ENCODE measurements at regions not wholly inside any gene's neighbourhood (a gene's known extent, or its start where the extent isn't known, plus 50 kb on each side); places are given as distances from the start of the nearest gene placed in this dataset.

- Mint-ChIP-seq H3K4me1 (no peaks in the 10 kb centered on the region), H3K4me3 (no peak overlapping the region), H3K36me3 (ENCODE audit: low read depth) (peaks cover 2% of the 10 kb centered on the region), H3K27ac (no peak overlapping the region), H3K27me3 (no peaks in the 10 kb centered on the region)
- ATAC-seq (no peak), DNase-seq (no peak)
- peaks cover 4% of the 10 kb centered on the region for H3K9me3 ChIP-seq (ENCODE audit: control insufficient read depth, low read length, poor library complexity, severe bottlenecking)
These were observed 623.2 kb downstream of the CDH8 start for GRCh38 chr16:61413021-61413420.

GRCh38 chr16:61412562-61412961 is 623.7 kb downstream of the CDH8 start:
- H3K9me3 ChIP-seq (ENCODE audit: control insufficient read depth, low read length, poor library complexity, severe bottlenecking), result peaks cover 4% of the 10 kb centered on the region
- Mint-ChIP-seq H3K4me3 (no peak overlapping the region), H3K36me3 (ENCODE audit: low read depth) (peaks cover 2% of the 10 kb centered on the region), H3K27ac (no peak overlapping the region), H3K4me1 (no peaks in the 10 kb centered on the region), H3K27me3 (no peaks in the 10 kb centered on the region)
- ATAC-seq (no peak), DNase-seq (no peak)

GRCh38 chr16:61409604-61410003 is 626.6 kb downstream of the CDH8 start:
- no peak overlapping the region for H3K4me3 Mint-ChIP-seq
- no peaks in the 10 kb centered on the region for H3K4me1 Mint-ChIP-seq
- H3K9me3 ChIP-seq (ENCODE audit: control insufficient read depth, low read length, poor library complexity, severe bottlenecking), result peaks cover 4% of the 10 kb centered on the region
- no peak overlapping the region for H3K27ac Mint-ChIP-seq
- no peaks in the 10 kb centered on the region for H3K27me3 Mint-ChIP-seq
- no peak for DNase-seq
- no peak for ATAC-seq
- peaks cover 2% of the 10 kb centered on the region for H3K36me3 Mint-ChIP-seq (ENCODE audit: low read depth)

GRCh38 chr16:61403386-61403785 is 632.9 kb downstream of the CDH8 start:
- Mint-ChIP-seq H3K27ac (no peak overlapping the region), H3K4me1 (no peaks in the 10 kb centered on the region), H3K36me3 (ENCODE audit: low read depth) (no peaks in the 10 kb centered on the region), H3K4me3 (no peak overlapping the region), H3K27me3 (no peaks in the 10 kb centered on the region)
- ATAC-seq, result no peak
- H3K9me3 ChIP-seq (ENCODE audit: control insufficient read depth, low read length, poor library complexity, severe bottlenecking), result peaks cover 7% of the 10 kb centered on the region
- no peak for DNase-seq

GRCh38 chr16:61391896-61392295 is 644.3 kb downstream of the CDH8 start:
- ATAC-seq (no peak), DNase-seq (no peak)
- no peak overlapping the region for H3K27ac Mint-ChIP-seq
- H3K27me3 Mint-ChIP-seq, result no peaks in the 10 kb centered on the region
- H3K36me3 Mint-ChIP-seq (ENCODE audit: low read depth), result no peaks in the 10 kb centered on the region
- no peak overlapping the region for H3K4me3 Mint-ChIP-seq
- peaks cover 5% of the 10 kb centered on the region for H3K9me3 ChIP-seq (ENCODE audit: control insufficient read depth, low read length, poor library complexity, severe bottlenecking)
- no peaks in the 10 kb centered on the region for H3K4me1 Mint-ChIP-seq

- Mint-ChIP-seq H3K27me3 (no peaks in the 10 kb centered on the region), H3K27ac (no peak overlapping the region), H3K4me1 (no peaks in the 10 kb centered on the region), H3K36me3 (ENCODE audit: low read depth) (no peaks in the 10 kb centered on the region), H3K4me3 (no peak overlapping the region)
- DNase-seq, result no peak
- H3K9me3 ChIP-seq (ENCODE audit: control insufficient read depth, low read length, poor library complexity, severe bottlenecking), result peaks cover 5% of the 10 kb centered on the region
- ATAC-seq, result no peak
These were observed 645.1 kb downstream of the CDH8 start for GRCh38 chr16:61390965-61391637.

- ATAC-seq, result no peak
- Mint-ChIP-seq H3K4me3 (no peak overlapping the region), H3K36me3 (ENCODE audit: low read depth) (no peaks in the 10 kb centered on the region), H3K27ac (no peak overlapping the region), H3K27me3 (no peaks in the 10 kb centered on the region), H3K4me1 (no peaks in the 10 kb centered on the region)
- no peak for DNase-seq
- no peaks in the 10 kb centered on the region for H3K9me3 ChIP-seq (ENCODE audit: control insufficient read depth, low read length, poor library complexity, severe bottlenecking)
These were observed 650.7 kb downstream of the CDH8 start for GRCh38 chr16:61385392-61386071.

GRCh38 chr16:61382435-61382834 is 653.8 kb downstream of the CDH8 start:
- H3K4me3 Mint-ChIP-seq, result no peak overlapping the region
- no peaks in the 10 kb centered on the region for H3K27me3 Mint-ChIP-seq
- no peaks in the 10 kb centered on the region for H3K9me3 ChIP-seq (ENCODE audit: control insufficient read depth, low read length, poor library complexity, severe bottlenecking)
- no peaks in the 10 kb centered on the region for H3K36me3 Mint-ChIP-seq (ENCODE audit: low read depth)
- no peak overlapping the region for H3K27ac Mint-ChIP-seq
- DNase-seq, result no peak
- H3K4me1 Mint-ChIP-seq, result no peaks in the 10 kb centered on the region
- no peak for ATAC-seq

- no peaks in the 10 kb centered on the region for H3K9me3 ChIP-seq (ENCODE audit: control insufficient read depth, low read length, poor library complexity, severe bottlenecking)
- DNase-seq (no peak), ATAC-seq (no peak)
- H3K27ac Mint-ChIP-seq, result no peak overlapping the region
- no peaks in the 10 kb centered on the region for H3K27me3 Mint-ChIP-seq
- no peak overlapping the region for H3K4me3 Mint-ChIP-seq
- no peaks in the 10 kb centered on the region for H3K36me3 Mint-ChIP-seq (ENCODE audit: low read depth)
- H3K4me1 Mint-ChIP-seq, result no peaks in the 10 kb centered on the region
These were observed 656.9 kb downstream of the CDH8 start for GRCh38 chr16:61379311-61379710.

GRCh38 chr16:61374071-61374470 is 662.2 kb downstream of the CDH8 start:
- H3K9me3 ChIP-seq (ENCODE audit: control insufficient read depth, low read length, poor library complexity, severe bottlenecking), result no peaks in the 10 kb centered on the region
- no peaks in the 10 kb centered on the region for H3K27me3 Mint-ChIP-seq
- DNase-seq (no peak), ATAC-seq (no peak)
- no peaks in the 10 kb centered on the region for H3K4me1 Mint-ChIP-seq
- no peaks in the 10 kb centered on the region for H3K36me3 Mint-ChIP-seq (ENCODE audit: low read depth)
- H3K4me3 Mint-ChIP-seq, result no peak overlapping the region
- no peak overlapping the region for H3K27ac Mint-ChIP-seq

- no peaks in the 10 kb centered on the region for H3K27me3 Mint-ChIP-seq
- DNase-seq, result no peak
- no peaks in the 10 kb centered on the region for H3K9me3 ChIP-seq (ENCODE audit: control insufficient read depth, low read length, poor library complexity, severe bottlenecking)
- H3K4me3 Mint-ChIP-seq, result no peak overlapping the region
- no peaks in the 10 kb centered on the region for H3K36me3 Mint-ChIP-seq (ENCODE audit: low read depth)
- ATAC-seq, result no peak
- peaks cover 3% of the 10 kb centered on the region for H3K4me1 Mint-ChIP-seq
- no peak overlapping the region for H3K27ac Mint-ChIP-seq
These were observed 664.4 kb downstream of the CDH8 start for GRCh38 chr16:61371881-61372280.

GRCh38 chr16:61371388-61371787 is 664.9 kb downstream of the CDH8 start:
- H3K27ac Mint-ChIP-seq, result no peak overlapping the region

GRCh38 chr16:61370564-61370963 is 665.7 kb downstream of the CDH8 start:
- DNase-seq (no peak), ATAC-seq (no peak)
- no peak overlapping the region for H3K27ac Mint-ChIP-seq
- no peaks in the 10 kb centered on the region for H3K36me3 Mint-ChIP-seq (ENCODE audit: low read depth)
- no peaks in the 10 kb centered on the region for H3K9me3 ChIP-seq (ENCODE audit: control insufficient read depth, low read length, poor library complexity, severe bottlenecking)
- H3K4me1 Mint-ChIP-seq, result peaks cover 3% of the 10 kb centered on the region
- no peak overlapping the region for H3K4me3 Mint-ChIP-seq
- no peaks in the 10 kb centered on the region for H3K27me3 Mint-ChIP-seq

More at GRCh38 chr16:61371388-61371787, 664.9 kb downstream of the CDH8 start:
- H3K4me3 Mint-ChIP-seq, result no peak overlapping the region
- H3K27me3 Mint-ChIP-seq, result no peaks in the 10 kb centered on the region
- no peak for DNase-seq
- no peaks in the 10 kb centered on the region for H3K36me3 Mint-ChIP-seq (ENCODE audit: low read depth)
- no peak for ATAC-seq
- H3K9me3 ChIP-seq (ENCODE audit: control insufficient read depth, low read length, poor library complexity, severe bottlenecking), result no peaks in the 10 kb centered on the region
- peaks cover 3% of the 10 kb centered on the region for H3K4me1 Mint-ChIP-seq

GRCh38 chr16:61366006-61366405 is 670.2 kb downstream of the CDH8 start:
- Mint-ChIP-seq H3K4me3 (no peak overlapping the region), H3K27ac (no peak overlapping the region), H3K4me1 (peaks cover 3% of the 10 kb centered on the region), H3K36me3 (ENCODE audit: low read depth) (no peaks in the 10 kb centered on the region), H3K27me3 (no peaks in the 10 kb centered on the region)
- ATAC-seq, result no peak
- DNase-seq, result no peak
- no peaks in the 10 kb centered on the region for H3K9me3 ChIP-seq (ENCODE audit: control insufficient read depth, low read length, poor library complexity, severe bottlenecking)

Measured in T-helper 17 cell (primary cell).